OCI-LY1 (cell line): ENCODE measurements at regions not wholly inside any gene's neighbourhood (a gene's known extent, or its start where the extent isn't known, plus 50 kb on each side); places are given as distances from the start of the nearest gene placed in this dataset.

Experiments used
- CTCF ChIP-seq: fragments of 200-600 bp; sonication (generic), shearing (Covaris generic); IDR thresholded peaks from 2 replicates; pipeline ENCODE4 v1.5.1; 2017; ENCODE audit warnings: mild to moderate bottlenecking, antibody characterized with exemption, low read length, moderate library complexity, mixed read lengths
- EZH2 ChIP-seq: fragments of 200-600 bp; sonication (generic), shearing (Covaris generic); IDR thresholded peaks from 2 replicates; pipeline ENCODE4 v1.8.0; 2017; ENCODE audit warnings: borderline replicate concordance, mixed run types, mild to moderate bottlenecking, antibody characterized with exemption, low read length, moderate library complexity, mixed read lengths

GRCh38 chr11:49851971-49852389, 100.2 kb upstream of the OR4C13 start:
- TF ChIP-seq CTCF (no peak), EZH2 (no peak)
